OCI-LY1 (cell line): ENCODE measurements at regions not wholly inside any gene's neighbourhood (a gene's known extent, or its start where the extent isn't known, plus 50 kb on each side); places are given as distances from the start of the nearest gene placed in this dataset.

ENCODE experiments used
- EZH2 ChIP-seq: fragments of 200-600 bp; sonication (generic), shearing (Covaris generic); IDR thresholded peaks from 2 replicates; pipeline ENCODE4 v1.8.0; 2017; ENCODE audit warnings: borderline replicate concordance, mixed run types, mild to moderate bottlenecking, antibody characterized with exemption, low read length, moderate library complexity, mixed read lengths
- TF ChIP-seq, protein P1 (sequence below): fragments of 200-600 bp; sonication (generic), shearing (Covaris generic); IDR thresholded peaks from 2 replicates; pipeline ENCODE4 v1.5.1; 2017; ENCODE audit warnings: mild to moderate bottlenecking, antibody characterized with exemption, low read length, moderate library complexity, mixed read lengths

GRCh38 chr10:1933215-1933614, 195.9 kb upstream of the ADARB2 start:
- TF ChIP-seq, protein P1, sequence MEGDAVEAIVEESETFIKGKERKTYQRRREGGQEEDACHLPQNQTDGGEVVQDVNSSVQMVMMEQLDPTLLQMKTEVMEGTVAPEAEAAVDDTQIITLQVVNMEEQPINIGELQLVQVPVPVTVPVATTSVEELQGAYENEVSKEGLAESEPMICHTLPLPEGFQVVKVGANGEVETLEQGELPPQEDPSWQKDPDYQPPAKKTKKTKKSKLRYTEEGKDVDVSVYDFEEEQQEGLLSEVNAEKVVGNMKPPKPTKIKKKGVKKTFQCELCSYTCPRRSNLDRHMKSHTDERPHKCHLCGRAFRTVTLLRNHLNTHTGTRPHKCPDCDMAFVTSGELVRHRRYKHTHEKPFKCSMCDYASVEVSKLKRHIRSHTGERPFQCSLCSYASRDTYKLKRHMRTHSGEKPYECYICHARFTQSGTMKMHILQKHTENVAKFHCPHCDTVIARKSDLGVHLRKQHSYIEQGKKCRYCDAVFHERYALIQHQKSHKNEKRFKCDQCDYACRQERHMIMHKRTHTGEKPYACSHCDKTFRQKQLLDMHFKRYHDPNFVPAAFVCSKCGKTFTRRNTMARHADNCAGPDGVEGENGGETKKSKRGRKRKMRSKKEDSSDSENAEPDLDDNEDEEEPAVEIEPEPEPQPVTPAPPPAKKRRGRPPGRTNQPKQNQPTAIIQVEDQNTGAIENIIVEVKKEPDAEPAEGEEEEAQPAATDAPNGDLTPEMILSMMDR, result no peak
- TF ChIP-seq EZH2, result no peak
